ENCODE measurements at regions not wholly inside any gene's neighbourhood (a gene's known extent, or its start where the extent isn't known, plus 50 kb on each side); places are given as distances from the start of the nearest gene placed in this dataset.

DNA sequence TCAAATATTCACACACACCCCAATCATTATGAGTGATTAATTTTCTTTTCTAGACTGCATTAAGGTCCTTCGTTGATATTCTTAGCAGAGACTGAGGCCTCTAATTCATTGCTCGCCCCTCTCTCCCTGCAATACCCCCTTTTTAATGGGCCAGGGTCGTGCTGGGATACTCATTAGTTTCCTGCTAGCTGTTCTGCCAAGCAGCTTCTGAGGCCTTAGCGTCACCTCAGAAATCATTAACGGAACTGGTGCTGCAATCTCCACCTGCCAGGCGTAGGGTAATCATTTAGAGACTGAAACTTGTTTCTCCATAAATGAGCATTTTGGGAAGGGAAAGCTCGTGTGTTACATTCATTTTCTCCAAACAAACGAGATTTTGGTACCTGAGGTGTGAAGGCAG, 1054.7 kb downstream of the GALC start:
- TF ChIP-seq, protein P1, sequence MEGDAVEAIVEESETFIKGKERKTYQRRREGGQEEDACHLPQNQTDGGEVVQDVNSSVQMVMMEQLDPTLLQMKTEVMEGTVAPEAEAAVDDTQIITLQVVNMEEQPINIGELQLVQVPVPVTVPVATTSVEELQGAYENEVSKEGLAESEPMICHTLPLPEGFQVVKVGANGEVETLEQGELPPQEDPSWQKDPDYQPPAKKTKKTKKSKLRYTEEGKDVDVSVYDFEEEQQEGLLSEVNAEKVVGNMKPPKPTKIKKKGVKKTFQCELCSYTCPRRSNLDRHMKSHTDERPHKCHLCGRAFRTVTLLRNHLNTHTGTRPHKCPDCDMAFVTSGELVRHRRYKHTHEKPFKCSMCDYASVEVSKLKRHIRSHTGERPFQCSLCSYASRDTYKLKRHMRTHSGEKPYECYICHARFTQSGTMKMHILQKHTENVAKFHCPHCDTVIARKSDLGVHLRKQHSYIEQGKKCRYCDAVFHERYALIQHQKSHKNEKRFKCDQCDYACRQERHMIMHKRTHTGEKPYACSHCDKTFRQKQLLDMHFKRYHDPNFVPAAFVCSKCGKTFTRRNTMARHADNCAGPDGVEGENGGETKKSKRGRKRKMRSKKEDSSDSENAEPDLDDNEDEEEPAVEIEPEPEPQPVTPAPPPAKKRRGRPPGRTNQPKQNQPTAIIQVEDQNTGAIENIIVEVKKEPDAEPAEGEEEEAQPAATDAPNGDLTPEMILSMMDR (IDR thresholded peaks at IDR 0.05; ENCODE audit: poor library complexity), result no peak
- TF ChIP-seq EZH2phosphoT487 (IDR thresholded peaks at IDR 0.05; ENCODE audit: low read depth, severe bottlenecking, unreplicated experiment), result no peak

Data from hepatocyte (in vitro differentiated cells).